OCI-LY7 (cell line): ENCODE measurements at regions not wholly inside any gene's neighbourhood (a gene's known extent, or its start where the extent isn't known, plus 50 kb on each side); places are given as distances from the start of the nearest gene placed in this dataset.

Experiments
- BruUV-seq: library from RNA; stranded (reverse); fragments of 400-500 nt; replicated peaks from 2 replicates; lab custom pipeline; 2021; lab: Mats Ljungman, UMichigan
- CTCF ChIA-PET: fragments of 300-600 bp; sonication (Branson Sonifier 250); formaldehyde crosslinking; loops from one replicate; lab custom pipeline; 2022; ENCODE audit warnings: antibody characterized with exemption; ENCODE audit not compliant: unreplicated experiment; lab: Charles Lee
- POLR2A ChIA-PET: fragments of 300-600 bp; sonication (Branson Sonifier 250); formaldehyde crosslinking; loops from one replicate; lab custom pipeline; 2022; ENCODE audit warnings: antibody characterized with exemption; lab: Charles Lee
- DNase-seq: peaks from one replicate; pipeline ENCODE4 v3.0.0-alpha.2; 2015; ENCODE audit warnings: low spot score
- H2AFZ ChIP-seq: fragments of 200-600 bp; sonication (generic), shearing (Covaris generic); 2 replicates; pipeline ENCODE4 v1.6.1; 2014; ENCODE audit warnings: mild to moderate bottlenecking, antibody characterized with exemption, low read length, moderate library complexity
- H3K27ac ChIP-seq: fragments of 200-600 bp; sonication (generic); 2 replicates; pipeline ENCODE4 v1.5.1; 2014; ENCODE audit warnings: mixed run types, low read depth, mild to moderate bottlenecking, moderate library complexity, low read length, inconsistent platforms; ENCODE audit not compliant: poor library complexity, severe bottlenecking
- H3K36me3 ChIP-seq: fragments of 200-600 bp; sonication (generic); 2 replicates; pipeline ENCODE4 v1.6.1; 2014; ENCODE audit warnings: mild to moderate bottlenecking, antibody characterized with exemption, low read length, moderate library complexity, mixed read lengths; ENCODE audit not compliant: insufficient read depth
- H3K4me1 ChIP-seq: fragments of 200-600 bp; sonication (generic); 2 replicates; pipeline ENCODE4 v1.5.1; 2014; ENCODE audit warnings: mild to moderate bottlenecking, low read length; ENCODE audit not compliant: insufficient read depth, poor library complexity, severe bottlenecking
- H3K4me2 ChIP-seq: fragments of 200-600 bp; sonication (generic); 2 replicates; pipeline ENCODE4 v1.6.1; 2014; ENCODE audit warnings: mild to moderate bottlenecking, low read length
- H3K4me3 ChIP-seq: fragments of 200-600 bp; sonication (generic); 2 replicates; pipeline ENCODE4 v1.5.1; 2014; ENCODE audit warnings: mild to moderate bottlenecking, low read depth, low read length; ENCODE audit not compliant: poor library complexity, severe bottlenecking
- H3K79me2 ChIP-seq: fragments of 200-600 bp; sonication (generic); 2 replicates; pipeline ENCODE4 v1.6.1; 2016; ENCODE audit warnings: low read depth, mild to moderate bottlenecking, low read length, moderate library complexity, mixed read lengths; ENCODE audit not compliant: insufficient read depth
- H3K9me2 ChIP-seq: fragments of 200-600 bp; sonication (generic); 2 replicates; pipeline ENCODE4 v1.6.1; 2016; ENCODE audit warnings: mild to moderate bottlenecking, low read length, mixed read lengths; ENCODE audit not compliant: insufficient read depth
- H3K9me3 ChIP-seq: fragments of 200-600 bp; sonication (generic); 2 replicates; pipeline ENCODE4 v1.6.1; 2014; ENCODE audit warnings: mild to moderate bottlenecking, mixed run types, low read length, mixed read lengths
- H4K20me1 ChIP-seq: fragments of 200-600 bp; sonication (generic); 2 replicates; pipeline ENCODE4 v1.6.1; 2014; ENCODE audit warnings: mild to moderate bottlenecking, antibody characterized with exemption, low read length, moderate library complexity, mixed read lengths; ENCODE audit not compliant: insufficient read depth
- CTCF ChIP-seq: fragments of 200-600 bp; sonication (generic); conservative IDR thresholded peaks from 2 replicates; pipeline ENCODE4 v1.5.1; 2014; ENCODE audit warnings: mild to moderate bottlenecking, antibody characterized with exemption, low read length, moderate library complexity, mixed read lengths
- EZH2phosphoT487 ChIP-seq: fragments of 200-600 bp; sonication (generic); IDR thresholded peaks from 2 replicates; pipeline ENCODE4 v1.6.1; 2018; ENCODE audit warnings: low read depth, borderline replicate concordance, mild to moderate bottlenecking, mixed run types, antibody characterized with exemption, low read length, moderate library complexity, mixed read lengths
- intact Hi-C: fragments of 100-400 bp; cut with micrococcal nuclease; formaldehyde crosslinking; loops from one replicate; pipeline ENCODE4 v1.10.0; 2022; ENCODE audit not compliant: unreplicated experiment

DNA sequence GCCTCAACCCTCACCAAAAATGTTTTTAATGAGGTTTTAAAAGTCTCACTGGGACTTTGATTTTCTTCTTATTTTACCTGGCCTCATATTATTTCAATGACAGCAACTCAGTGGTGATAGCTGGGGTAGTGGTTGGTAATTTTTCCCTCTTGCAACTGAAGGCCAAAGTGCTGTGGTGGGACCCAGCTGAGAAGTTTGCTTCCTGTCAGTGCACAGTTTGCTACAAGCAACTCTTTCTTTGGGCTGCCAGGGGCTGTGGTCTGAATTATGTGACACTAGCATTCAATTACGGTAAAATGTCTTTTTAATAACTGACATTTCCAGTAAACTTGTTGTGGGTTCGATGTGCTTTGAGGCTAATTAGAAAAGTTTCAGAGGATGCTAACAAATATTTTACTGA lies 65.3 kb downstream of the IFNG start:
- Histone ChIP-seq H3K27ac (no peak overlapping the region), H3K9me3 (no peaks in the 10 kb centered on the region; the same call in 1 of the 2 replicates), H3K4me2 (no peak overlapping the region), H3K4me1 (no peaks in the 10 kb centered on the region), H3K4me3 (no peak overlapping the region), H3K9me2 (no peaks in the 10 kb centered on the region), H3K79me2 (no peaks in the 10 kb centered on the region), H2AFZ (no peak overlapping the region), H3K36me3 (no peaks in the 10 kb centered on the region; the same call in 1 of the 2 replicates), H4K20me1 (no peaks in the 10 kb centered on the region)
- POLR2A ChIA-PET, result interaction anchor here (1.3 kb wide), 1 partner anchor 16 kb away, joined by 8 read pairs; no protein-coding TSS in a partner anchor
- TF ChIP-seq EZH2phosphoT487 (no peak), CTCF (no peak)
- CTCF ChIA-PET, result no interaction called here
- BruUV-seq, result no TSS peak
- intact Hi-C loops, result no loop called here
- DNase-seq, result no peak

- no peak overlapping the region for H3K4me2 ChIP-seq
- no peaks in the 10 kb centered on the region for H3K9me2 ChIP-seq
- no peak overlapping the region for H3K4me3 ChIP-seq
- no peak overlapping the region for H3K27ac ChIP-seq
- no peaks in the 10 kb centered on the region; the same call in 1 of the 2 replicates for H3K36me3 ChIP-seq
- H3K79me2 ChIP-seq, result no peaks in the 10 kb centered on the region
- ChIA-PET POLR2A (interaction anchor here (0.8 to 0.9 kb wide), 3 partner anchors 17 to 340 kb away, joined by 3 to 4 read pairs (median 3); no protein-coding TSS in a partner anchor), CTCF (no interaction called here)
- DNase-seq, result no peak
- H2AFZ ChIP-seq, result no peak overlapping the region
- intact Hi-C loops, result no loop called here
- no peaks in the 10 kb centered on the region for H3K4me1 ChIP-seq
- no TSS peak for BruUV-seq
- H3K9me3 ChIP-seq, result no peaks in the 10 kb centered on the region; the same call in 1 of the 2 replicates
- TF ChIP-seq CTCF (no peak), EZH2phosphoT487 (no peak)
- H4K20me1 ChIP-seq, result no peaks in the 10 kb centered on the region
Observed at GRCh38 chr12:68092976-68093375, 66.6 kb downstream of the IFNG start.

DNA sequence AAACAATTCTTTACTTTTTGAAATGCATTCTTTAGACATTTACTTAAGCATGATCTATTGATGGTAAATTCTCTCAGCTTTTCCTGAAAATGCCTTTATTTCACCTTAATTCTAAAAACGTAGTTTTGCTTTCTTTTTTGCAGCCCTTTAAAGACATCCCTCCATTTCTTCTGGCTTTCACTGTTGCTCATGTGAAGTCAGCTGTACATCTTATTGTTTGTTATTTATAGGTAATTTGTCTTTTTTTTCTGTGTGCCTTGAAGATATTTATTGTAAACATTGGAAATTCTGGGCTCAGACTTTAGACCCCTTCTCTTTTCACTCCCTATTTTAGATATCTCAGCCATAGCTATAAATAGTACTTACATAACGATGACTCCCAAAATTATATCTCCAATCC lies 70.4 kb downstream of the IFNG start:
- Histone ChIP-seq H4K20me1 (no peaks in the 10 kb centered on the region), H3K27ac (no peak overlapping the region), H3K4me1 (no peaks in the 10 kb centered on the region), H3K36me3 (no peaks in the 10 kb centered on the region; the same call in 1 of the 2 replicates), H3K4me3 (no peak overlapping the region), H2AFZ (no peak overlapping the region), H3K4me2 (no peak overlapping the region), H3K9me2 (no peaks in the 10 kb centered on the region), H3K9me3 (no peaks in the 10 kb centered on the region; the same call in 1 of the 2 replicates), H3K79me2 (no peaks in the 10 kb centered on the region)
- TF ChIP-seq EZH2phosphoT487 (no peak), CTCF (no peak)
- BruUV-seq, result no TSS peak
- intact Hi-C loops, result no loop called here
- DNase-seq, result no peak
- POLR2A ChIA-PET, result interaction anchor here (0.6 to 1.2 kb wide), 2 partner anchors 31 to 1053 kb away, joined by 3 to 9 read pairs; no protein-coding TSS in a partner anchor
- CTCF ChIA-PET, result no interaction called here
